GM21786 (cell line): ENCODE measurements at regions not wholly inside any gene's neighbourhood (a gene's known extent, or its start where the extent isn't known, plus 50 kb on each side); places are given as distances from the start of the nearest gene placed in this dataset.

Experiments used
- ATAC-seq: cut with Tn5 transposase; IDR thresholded peaks from one replicate; pipeline ENCODE4 v1.9.1; 2021; ENCODE audit not compliant: unreplicated experiment

GRCh38 chr9:87236546-87236945 is 261.1 kb upstream of the DAPK1 start:
- no peak for ATAC-seq

GRCh38 chr9:87237336-87237735 is 260.3 kb upstream of the DAPK1 start:
- ATAC-seq: no peak

- no peak for ATAC-seq
Measured at GRCh38 chr9:87238545-87238944, 259.1 kb upstream of the DAPK1 start.

- no peak for ATAC-seq
Measured at GRCh38 chr9:87239312-87239711, 258.4 kb upstream of the DAPK1 start.

- ATAC-seq: no peak
Measured at GRCh38 chr9:87243602-87244001, 254.1 kb upstream of the DAPK1 start.

- no peak for ATAC-seq
Measured at GRCh38 chr9:87245271-87245670, 252.4 kb upstream of the DAPK1 start.

- ATAC-seq: no peak
Measured at GRCh38 chr9:87247097-87247496, 250.6 kb upstream of the DAPK1 start.

- no peak for ATAC-seq
Measured at GRCh38 chr9:87249029-87249428, 248.6 kb upstream of the DAPK1 start.

GRCh38 chr9:87250205-87250604 is 247.5 kb upstream of the DAPK1 start:
- ATAC-seq: no peak

- no peak for ATAC-seq
Measured at GRCh38 chr9:87255431-87256155, 242.1 kb upstream of the DAPK1 start.

GRCh38 chr9:87256973-87257372 is 240.7 kb upstream of the DAPK1 start:
- ATAC-seq: no peak

- no peak for ATAC-seq
Measured at GRCh38 chr9:87259543-87260518, 237.8 kb upstream of the DAPK1 start.

GRCh38 chr9:87263291-87263690 is 234.4 kb upstream of the DAPK1 start:
- ATAC-seq: no peak

- no peak for ATAC-seq
Measured at GRCh38 chr9:87266697-87267096, 231.0 kb upstream of the DAPK1 start.

- ATAC-seq: no peak
Measured at GRCh38 chr9:87267251-87268070, 230.2 kb upstream of the DAPK1 start.

- ATAC-seq: no peak
Measured at GRCh38 chr9:87269296-87270176, 228.1 kb upstream of the DAPK1 start.

- no peak for ATAC-seq
Measured at GRCh38 chr9:87270221-87270847, 227.3 kb upstream of the DAPK1 start.

- no peak for ATAC-seq
Measured at GRCh38 chr9:87270848-87271234, 226.8 kb upstream of the DAPK1 start.

- no peak for ATAC-seq
Measured at GRCh38 chr9:87271696-87272477, 225.8 kb upstream of the DAPK1 start.
